HCT116 (cell line): ENCODE measurements at regions not wholly inside any gene's neighbourhood (a gene's known extent, or its start where the extent isn't known, plus 50 kb on each side); places are given as distances from the start of the nearest gene placed in this dataset.

Source experiments
- ATAC-seq: fragments of 200-7000 bp; cut with Tn5 transposase; 2 replicates; pipeline ENCODE4 v1.9.1; 2020; ENCODE audit warnings: mild to moderate bottlenecking, moderate library complexity
- BruUV-seq: library from RNA; stranded (reverse); fragments of 400-500 nt; replicated peaks from 2 replicates; lab custom pipeline; 2021; lab: Mats Ljungman, UMichigan
- CTCF ChIA-PET: fragments of 300-600 bp; sonication (Branson Sonifier 250); formaldehyde crosslinking; loops from one replicate; lab custom pipeline; 2021; ENCODE audit warnings: antibody characterized with exemption; lab: Charles Lee
- POLR2A ChIA-PET: fragments of 300-600, 350-600 bp; sonication (Branson Sonifier 250); formaldehyde crosslinking; loops from one replicate; lab custom pipeline; 2021; ENCODE audit warnings: antibody characterized with exemption; lab: Charles Lee
- RAD21 ChIA-PET, 2 experiments: fragments of 300-600 bp; sonication (Branson Sonifier 250); formaldehyde crosslinking; loops; one replicate each; lab custom pipeline; 2023; ENCODE audit warnings: low total read pairs in 2 of 2; ENCODE audit not compliant: uncharacterized antibody in 2 of 2, unreplicated experiment in 2 of 2, low non-redundant PET in 1 of 2; lab: Charles Lee
- DNase-seq: peaks from one replicate; pipeline ENCODE4 v3.0.0-alpha.2; 2010; ENCODE audit warnings: low read depth, low spot score
- H2AFZ ChIP-seq: fragments of 200-600 bp; shearing (Covaris generic), sonication (generic); 2 replicates; pipeline ENCODE4 v1.6.1; 2017; ENCODE audit warnings: low read depth, mixed run types, mixed read lengths, antibody characterized with exemption, low read length; ENCODE audit not compliant: poor library complexity, severe bottlenecking
- H3K27ac ChIP-seq: 2 replicates; pipeline ENCODE4 v1.5.1; 2012; ENCODE audit warnings: low read depth, low read length
- H3K27me3 ChIP-seq: fragments of 200-600 bp; sonication (generic); 2 replicates; pipeline ENCODE4 v1.6.1; 2016; ENCODE audit warnings: mixed run types, low read length, mixed read lengths; ENCODE audit not compliant: insufficient read depth
- H3K36me3 ChIP-seq, 2 experiments: fragments of 200-500 bp in 1 of 2; fragments of 200-600 bp in 1 of 2; sonication (Bioruptor generic) in 1 of 2; sonication (generic) in 1 of 2; 2 replicates each; pipeline versions ENCODE4 v1.5.1 to v1.6.1; 2014 to 2016; ENCODE audit warnings: low read length in 2 of 2, inconsistent platforms in 1 of 2, mixed read lengths in 1 of 2, mixed run types in 1 of 2; ENCODE audit not compliant: insufficient read depth in 2 of 2, control insufficient read depth in 1 of 2
- H3K4me1 ChIP-seq, 2 experiments: fragments of 200-600 bp in 1 of 2; sonication (generic) in 1 of 2; 2 replicates each; pipeline versions ENCODE4 v1.5.1 to v1.6.1; 2012 to 2017; ENCODE audit warnings: low read length in 2 of 2, inconsistent platforms in 1 of 2, mild to moderate bottlenecking in 1 of 2, mixed read lengths in 1 of 2, mixed run types in 1 of 2, moderate library complexity in 1 of 2; ENCODE audit not compliant: insufficient read depth in 2 of 2, control insufficient read depth in 1 of 2
- H3K4me2 ChIP-seq: fragments of 200-600 bp; sonication (generic); 2 replicates; pipeline ENCODE4 v1.6.1; 2017; ENCODE audit warnings: mixed run types, low read length, mixed read lengths
- H3K4me3 ChIP-seq, 2 experiments: fragments of 200-600 bp in 1 of 2; sonication (generic) in 1 of 2; replicated peaks in 1 of 2; 2 replicates each; pipeline ENCODE4 v1.5.1; 2011 to 2016; ENCODE audit warnings: low read length in 2 of 2, control low read depth in 1 of 2, low read depth in 1 of 2, mild to moderate bottlenecking in 1 of 2, mixed read lengths in 1 of 2, mixed run types in 1 of 2
- H3K79me2 ChIP-seq: fragments of 200-600 bp; sonication (generic); 2 replicates; pipeline ENCODE4 v1.6.1; 2017; ENCODE audit warnings: mild to moderate bottlenecking, mixed run types, low read length, moderate library complexity, mixed read lengths; ENCODE audit not compliant: insufficient read depth
- H3K9ac ChIP-seq: fragments of 200-600 bp; sonication (generic); 2 replicates; pipeline ENCODE4 v1.6.1; 2016; ENCODE audit warnings: low read length, mixed read lengths
- H3K9me2 ChIP-seq: fragments of 200-600 bp; sonication (generic), shearing (Covaris generic); 2 replicates; pipeline ENCODE4 v1.6.1; 2017; ENCODE audit warnings: mixed run types, mild to moderate bottlenecking, moderate library complexity; ENCODE audit not compliant: insufficient read depth
- H3K9me3 ChIP-seq, 2 experiments: fragments of 200-500 bp in 1 of 2; fragments of 200-600 bp in 1 of 2; sonication (Bioruptor generic) in 1 of 2; sonication (generic) in 1 of 2; 2 replicates each; pipeline ENCODE4 v1.6.1; 2014 to 2017; ENCODE audit warnings: low read length in 2 of 2, mixed read lengths in 2 of 2, inconsistent platforms in 1 of 2, low read depth in 1 of 2, mild to moderate bottlenecking in 1 of 2, mixed run types in 1 of 2, moderate library complexity in 1 of 2; ENCODE audit not compliant: control insufficient read depth in 1 of 2, insufficient read depth in 1 of 2
- H4K20me1 ChIP-seq: fragments of 200-600 bp; sonication (generic), shearing (Covaris generic); 2 replicates; pipeline ENCODE4 v1.6.1; 2017; ENCODE audit warnings: mixed run types, mild to moderate bottlenecking, moderate library complexity; ENCODE audit not compliant: insufficient read depth
- CEBPB ChIP-seq: IDR thresholded peaks from 2 replicates; pipeline ENCODE4 v1.6.1; 2012; ENCODE audit warnings: low read depth
- EGR1 ChIP-seq: IDR thresholded peaks from 2 replicates; pipeline ENCODE4 v1.6.1; 2012; ENCODE audit warnings: low read depth
- ELF1 ChIP-seq: IDR thresholded peaks from 2 replicates; pipeline ENCODE4 v1.6.1; 2012; ENCODE audit warnings: low read depth, borderline replicate concordance
- EZH2 ChIP-seq: fragments of 200-600 bp; sonication (generic); IDR thresholded peaks from 2 replicates; pipeline ENCODE4 v1.6.1; 2017; ENCODE audit warnings: antibody characterized with exemption, mixed run types
- EZH2phosphoT487 ChIP-seq: fragments of 200-600 bp; IDR thresholded peaks from 2 replicates; pipeline ENCODE4 v1.6.1; 2018; ENCODE audit warnings: antibody characterized with exemption, borderline replicate concordance
- FOSL1 ChIP-seq: IDR thresholded peaks from 2 replicates; pipeline ENCODE4 v1.6.1; 2012; ENCODE audit warnings: low read depth
- JUND ChIP-seq: IDR thresholded peaks from 2 replicates; pipeline ENCODE4 v1.6.1; 2012
- MAX ChIP-seq: IDR thresholded peaks from 2 replicates; pipeline ENCODE4 v1.6.1; 2012
- POLR2A ChIP-seq: IDR thresholded peaks from 2 replicates; pipeline ENCODE4 v1.7.0; 2011; ENCODE audit warnings: borderline replicate concordance; ENCODE audit not compliant: insufficient read depth, insufficient read length; ENCODE audit errors: extremely low read depth
- POLR2AphosphoS5 ChIP-seq: IDR thresholded peaks from 2 replicates; pipeline ENCODE4 v1.6.1; 2011; ENCODE audit warnings: mild to moderate bottlenecking, low read depth, low read length, moderate library complexity
- RAD21 ChIP-seq: IDR thresholded peaks from 2 replicates; pipeline ENCODE4 v1.6.1; 2012; ENCODE audit warnings: low read depth, mild to moderate bottlenecking
- REST ChIP-seq: IDR thresholded peaks from 2 replicates; pipeline ENCODE4 v1.6.1; 2012; ENCODE audit warnings: low read depth
- SP1 ChIP-seq: IDR thresholded peaks from 2 replicates; pipeline ENCODE4 v1.6.1; 2012; ENCODE audit warnings: low read depth
- SRF ChIP-seq: IDR thresholded peaks from 2 replicates; pipeline ENCODE4 v1.6.1; 2012; ENCODE audit warnings: low read depth
- YY1 ChIP-seq: IDR thresholded peaks from 2 replicates; pipeline ENCODE4 v1.6.1; 2011; ENCODE audit warnings: low read length, low read depth, moderate library complexity, mild to moderate bottlenecking; ENCODE audit not compliant: insufficient replicate concordance; ENCODE audit errors: extremely low read depth
- ZNF274 ChIP-seq: fragments of 200-500 bp; sonication (Bioruptor generic); IDR thresholded peaks from 2 replicates; pipeline ENCODE4 v1.6.1; 2014; ENCODE audit warnings: mild to moderate bottlenecking, low read depth, low read length, inconsistent platforms
- intact Hi-C: fragments of 100-400 bp; cut with micrococcal nuclease; formaldehyde crosslinking; loops from 2 replicates; pipeline ENCODE4 v1.10.0; 2022

GRCh38 chr13:47610687-47611086 is 390.4 kb downstream of the SUCLA2 start:
- no peak overlapping the region for H3K9ac ChIP-seq

More at GRCh38 chr13:47610687-47611086, 390.4 kb downstream of the SUCLA2 start:
- Histone ChIP-seq H3K36me3 (no peaks in the 10 kb centered on the region), H3K27me3 (peaks cover 5% of the 10 kb centered on the region), H3K9me2 (no peaks in the 10 kb centered on the region), H3K4me2 (no peak overlapping the region), H3K4me1 (no peaks in the 10 kb centered on the region), H2AFZ (no peak overlapping the region), H3K9me3 (no peaks in the 10 kb centered on the region), H3K4me3 (no peak overlapping the region), H4K20me1 (no peaks in the 10 kb centered on the region), H3K79me2 (no peaks in the 10 kb centered on the region)
- intact Hi-C loops, result no loop called here
- ChIA-PET POLR2A (no interaction called here), RAD21 (no interaction called here)
- no peak for TF ChIP-seq REST
- no peak for TF ChIP-seq EGR1
- no peak for TF ChIP-seq JUND
- TF ChIP-seq CEBPB, result no peak
- no peak for TF ChIP-seq EZH2
- TF ChIP-seq SRF, result no peak
- TF ChIP-seq ZNF274, result no peak
- no peak for TF ChIP-seq EZH2phosphoT487
- no peak for TF ChIP-seq MAX
- no peak for TF ChIP-seq ELF1
- TF ChIP-seq SP1, result no peak
- TF ChIP-seq POLR2A, result no peak
- TF ChIP-seq FOSL1, result no peak
- no peak for TF ChIP-seq RAD21
- TF ChIP-seq POLR2AphosphoS5, result no peak
- no peak for TF ChIP-seq YY1
- TF ChIP-seq, all 23 proteins: peak for 0
- DNase-seq, result no peak
- no peak overlapping the region for H3K27ac ChIP-seq
- no TSS peak for BruUV-seq
- ATAC-seq, result no peak
- CTCF ChIA-PET, result no interaction called here
